ENCODE measurements at regions not wholly inside any gene's neighbourhood (a gene's known extent, or its start where the extent isn't known, plus 50 kb on each side); places are given as distances from the start of the nearest gene placed in this dataset.

DNA sequence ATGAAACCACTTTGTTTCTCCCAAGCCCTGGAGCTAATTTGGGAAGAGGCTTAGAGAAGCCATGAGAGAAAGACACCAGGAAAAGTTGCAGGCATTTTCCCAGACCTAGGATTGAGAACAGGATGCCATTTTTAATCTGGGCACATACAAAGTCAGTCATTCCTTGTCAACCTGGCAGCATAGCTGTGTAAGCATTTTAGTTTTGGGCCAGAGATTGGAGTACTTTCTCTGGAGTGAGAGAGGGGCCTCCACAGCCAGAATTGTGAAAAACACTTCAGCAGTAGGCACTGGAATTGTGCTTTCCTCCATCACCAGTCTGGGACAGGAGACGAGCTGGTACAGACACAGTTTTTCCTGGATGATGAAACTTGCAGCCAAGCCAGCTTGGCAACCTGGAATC is 390.3 kb upstream of the DMAC1 start:
- DNase-seq = no peak
- no peak for TF ChIP-seq EP300 (IDR thresholded peaks at IDR 0.05; ENCODE audit: low read depth)
- no peak for TF ChIP-seq POLR2AphosphoS5 (IDR thresholded peaks at IDR 0.05)
- TF ChIP-seq POLR2A (IDR thresholded peaks at IDR 0.05) = no peak
- TF ChIP-seq, protein P1, sequence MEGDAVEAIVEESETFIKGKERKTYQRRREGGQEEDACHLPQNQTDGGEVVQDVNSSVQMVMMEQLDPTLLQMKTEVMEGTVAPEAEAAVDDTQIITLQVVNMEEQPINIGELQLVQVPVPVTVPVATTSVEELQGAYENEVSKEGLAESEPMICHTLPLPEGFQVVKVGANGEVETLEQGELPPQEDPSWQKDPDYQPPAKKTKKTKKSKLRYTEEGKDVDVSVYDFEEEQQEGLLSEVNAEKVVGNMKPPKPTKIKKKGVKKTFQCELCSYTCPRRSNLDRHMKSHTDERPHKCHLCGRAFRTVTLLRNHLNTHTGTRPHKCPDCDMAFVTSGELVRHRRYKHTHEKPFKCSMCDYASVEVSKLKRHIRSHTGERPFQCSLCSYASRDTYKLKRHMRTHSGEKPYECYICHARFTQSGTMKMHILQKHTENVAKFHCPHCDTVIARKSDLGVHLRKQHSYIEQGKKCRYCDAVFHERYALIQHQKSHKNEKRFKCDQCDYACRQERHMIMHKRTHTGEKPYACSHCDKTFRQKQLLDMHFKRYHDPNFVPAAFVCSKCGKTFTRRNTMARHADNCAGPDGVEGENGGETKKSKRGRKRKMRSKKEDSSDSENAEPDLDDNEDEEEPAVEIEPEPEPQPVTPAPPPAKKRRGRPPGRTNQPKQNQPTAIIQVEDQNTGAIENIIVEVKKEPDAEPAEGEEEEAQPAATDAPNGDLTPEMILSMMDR (IDR thresholded peaks at IDR 0.05) = no peak
- intact Hi-C loops (cut with DNase I; ENCODE audit: low total_unique reads) (loop anchor here (5.0 kb wide), 1 partner anchor 1622 kb away; no protein-coding TSS in a partner anchor), in situ Hi-C loops (cut with MboI; ENCODE audit: low pct_ligation_motif_present in 1 of 4, low pct_unique_long_range_greater_than_20kb in 1 of 4, low sequenced_read_pairs in 3 of 4) (no loop called here)
- H3K9me3 ChIP-seq = peaks cover 0 to 11% of the 10 kb centered on the region in 2 donors
- no peak overlapping the region for H3K4me3 ChIP-seq
- no peaks in the 10 kb centered on the region for H3K27me3 ChIP-seq
- 73% methylated on average over 1 of the region's 1 CpG; no CpG with 5 or more reads in 1 of the 2 donors for WGBS, 2 donors (ENCODE audit: low coverage in 1 of 2)
- H3K4me1 ChIP-seq = no peaks in the 10 kb centered on the region
- H3K36me3 ChIP-seq = no peaks in the 10 kb centered on the region
- H3K27ac ChIP-seq = no peak overlapping the region

DNA sequence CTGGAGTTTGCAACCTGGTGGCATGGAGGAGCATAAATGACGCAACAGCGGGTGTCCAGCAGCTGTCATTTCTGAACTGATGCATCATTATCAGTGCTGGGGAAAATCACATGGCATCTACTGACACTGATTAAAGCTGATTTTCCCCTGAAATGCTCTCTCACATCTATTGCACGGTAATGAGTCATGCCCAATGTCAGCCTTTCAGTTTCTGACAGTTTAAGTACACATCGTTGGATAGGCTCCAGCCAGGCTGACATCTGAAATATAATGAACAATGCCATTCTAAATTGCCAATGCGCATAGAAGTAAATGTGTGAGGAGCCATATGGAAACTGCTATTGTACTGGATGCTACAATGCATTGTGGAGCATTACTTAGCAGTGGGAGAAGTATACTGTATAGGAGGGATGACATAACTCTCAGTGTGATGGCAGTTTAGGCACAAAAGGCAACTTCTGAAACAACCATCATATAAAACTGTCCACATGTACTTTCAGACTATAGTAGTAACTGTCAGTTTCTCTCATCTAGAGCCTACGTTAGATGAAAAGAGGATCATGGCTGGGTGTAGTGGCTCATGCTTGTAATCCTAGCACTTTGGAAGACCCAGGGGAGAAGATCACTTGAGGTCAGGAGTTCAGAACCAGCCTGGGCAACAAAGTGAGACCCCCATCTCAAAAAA is 389.3 kb upstream of the DMAC1 start:
- no peak for DNase-seq
- WGBS, 2 donors (ENCODE audit: low coverage in 1 of 2) = 72 to 75% methylated on average over 4 to 6 of the region's 6 CpGs

DNA sequence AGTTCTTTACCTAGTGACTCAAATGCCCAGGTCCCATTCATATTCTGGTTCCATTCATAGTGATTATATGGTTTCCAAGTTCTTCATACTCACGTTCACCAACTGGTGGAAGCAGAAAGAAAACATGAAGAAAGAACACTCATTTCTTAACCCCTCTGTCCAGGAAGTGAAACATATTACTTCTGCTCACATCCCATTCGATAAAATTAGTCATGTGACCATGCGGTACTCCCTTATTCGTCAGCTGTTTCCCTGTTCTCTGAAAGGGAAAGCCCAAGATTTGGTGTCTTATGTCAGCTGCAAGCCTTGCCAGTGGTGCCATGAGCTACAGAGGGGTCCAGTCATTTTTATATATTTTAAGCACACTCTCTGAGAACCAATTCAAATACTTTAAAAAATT is 387.0 kb upstream of the DMAC1 start:
- intact Hi-C loops (cut with DNase I; ENCODE audit: low total_unique reads) = no loop called here
- no peaks in the 10 kb centered on the region for H3K4me1 ChIP-seq
- in situ Hi-C loops (cut with MboI; ENCODE audit: low pct_ligation_motif_present in 1 of 4, low pct_unique_long_range_greater_than_20kb in 1 of 4, low sequenced_read_pairs in 3 of 4) = no loop called here
- no peaks in the 10 kb centered on the region for H3K36me3 ChIP-seq
- H3K27me3 ChIP-seq = no peaks in the 10 kb centered on the region
- TF ChIP-seq POLR2A (IDR thresholded peaks at IDR 0.05) (no peak), POLR2AphosphoS5 (IDR thresholded peaks at IDR 0.05) (no peak), EP300 (IDR thresholded peaks at IDR 0.05; ENCODE audit: low read depth) (no peak)
- TF ChIP-seq, protein P1 (IDR thresholded peaks at IDR 0.05) = no peak
- no peak overlapping the region for H3K4me3 ChIP-seq
- WGBS, 2 donors (ENCODE audit: low coverage in 1 of 2) = 85 to 87% methylated on average over 4 of the region's 4 CpGs
- peaks cover 0 to 3% of the 10 kb centered on the region in 2 donors for H3K9me3 ChIP-seq
- no peak for DNase-seq
- H3K27ac ChIP-seq = no peak overlapping the region

More for the DNA sequence above, 389.3 kb upstream of the DMAC1 start:
- Histone ChIP-seq H3K36me3 (no peaks in the 10 kb centered on the region), H3K4me3 (no peak overlapping the region), H3K27ac (no peak overlapping the region), H3K27me3 (no peaks in the 10 kb centered on the region), H3K4me1 (no peaks in the 10 kb centered on the region), H3K9me3 (peaks cover 0 to 11% of the 10 kb centered on the region in 2 donors)
- intact Hi-C loops (cut with DNase I; ENCODE audit: low total_unique reads) (no loop called here), in situ Hi-C loops (cut with MboI; ENCODE audit: low pct_ligation_motif_present in 1 of 4, low pct_unique_long_range_greater_than_20kb in 1 of 4, low sequenced_read_pairs in 3 of 4) (no loop called here)
- no peak for TF ChIP-seq POLR2AphosphoS5 (IDR thresholded peaks at IDR 0.05)
- TF ChIP-seq EP300 (IDR thresholded peaks at IDR 0.05; ENCODE audit: low read depth) = no peak
- TF ChIP-seq POLR2A (IDR thresholded peaks at IDR 0.05) = no peak
- TF ChIP-seq, protein P1 (IDR thresholded peaks at IDR 0.05) = no peak

DNA sequence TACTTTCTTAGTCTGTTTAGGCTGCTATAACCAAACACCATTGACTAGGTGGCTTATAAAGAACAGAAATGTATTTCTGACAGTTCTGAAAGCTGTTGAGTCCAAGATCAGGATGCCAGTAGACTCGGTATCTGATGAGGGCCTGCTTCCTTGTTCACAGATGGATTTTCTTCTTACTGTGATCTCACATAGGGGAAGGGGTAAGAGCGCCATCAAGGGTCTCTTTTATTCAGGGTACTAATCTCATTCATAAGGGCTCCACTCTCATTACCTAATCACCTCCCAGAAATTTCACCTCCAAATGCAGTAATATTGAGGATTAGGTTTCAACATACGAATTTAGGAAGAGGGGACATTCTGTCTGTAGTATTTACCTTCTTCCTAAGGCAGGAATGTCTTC is 384.0 kb upstream of the DMAC1 start:
- intact Hi-C loops (cut with DNase I; ENCODE audit: low total_unique reads) (no loop called here), in situ Hi-C loops (cut with MboI; ENCODE audit: low pct_ligation_motif_present in 1 of 4, low pct_unique_long_range_greater_than_20kb in 1 of 4, low sequenced_read_pairs in 3 of 4) (no loop called here)
- H3K9me3 ChIP-seq = no peaks in the 10 kb centered on the region
- no peak overlapping the region for H3K4me3 ChIP-seq
- no peak for DNase-seq
- H3K4me1 ChIP-seq = no peaks in the 10 kb centered on the region
- 57 to 76% methylated on average over 1 to 3 of the region's 3 CpGs for WGBS, 2 donors (ENCODE audit: low coverage in 1 of 2)
- H3K27ac ChIP-seq = no peak overlapping the region
- TF ChIP-seq POLR2A (IDR thresholded peaks at IDR 0.05) = no peak
- TF ChIP-seq, protein P1 (IDR thresholded peaks at IDR 0.05) = no peak
- no peaks in the 10 kb centered on the region for H3K36me3 ChIP-seq
- no peaks in the 10 kb centered on the region for H3K27me3 ChIP-seq

Measured in transverse colon (tissue), 4 donors.